IMR-90 (cell line): ENCODE measurements at regions not wholly inside any gene's neighbourhood (a gene's known extent, or its start where the extent isn't known, plus 50 kb on each side); places are given as distances from the start of the nearest gene placed in this dataset.
A peak's percentile ranks its signal among the peaks of the same experiment; 100 is the strongest.

Source experiments
- ATAC-seq: fragments of 200-7000 bp; cut with Tn5 transposase; 2 replicates; pipeline ENCODE4 v1.9.1; 2020; ENCODE audit warnings: low read depth, mild to moderate bottlenecking, moderate library complexity
- BruUV-seq: library from RNA; stranded (reverse); fragments of 400-500 nt; replicated peaks from 2 replicates; lab custom pipeline; 2021; lab: Mats Ljungman, UMichigan
- CTCF ChIA-PET: fragments of 300-600 bp; formaldehyde crosslinking; extraction: SDS; loops from one replicate; lab custom pipeline; 2021; ENCODE audit warnings: antibody characterized with exemption; lab: Yijun Ruan, JAX
- POLR2A ChIA-PET: fragments of 300-600 bp; sonication (Branson Sonifier 250); formaldehyde crosslinking; loops from one replicate; lab custom pipeline; 2022; ENCODE audit warnings: antibody characterized with exemption; ENCODE audit not compliant: unreplicated experiment; lab: Charles Lee
- DNase-seq: peaks from one replicate; pipeline ENCODE4 v3.0.0; 2013
- H2AFZ ChIP-seq: replicated peaks from 2 replicates; pipeline ENCODE3; 2013; ENCODE audit warnings: low read length, mild to moderate bottlenecking; ENCODE audit not compliant: poor library complexity
- H2AK5ac ChIP-seq: 2 replicates; pipeline ENCODE4 v1.6.1; 2013; ENCODE audit warnings: low read depth, low read length, inconsistent platforms
- H2AK9ac ChIP-seq: replicated peaks from 2 replicates; pipeline ENCODE3; 2013; ENCODE audit warnings: mild to moderate bottlenecking, low read depth, low read length, moderate library complexity; ENCODE audit not compliant: poor library complexity
- H2BK120ac ChIP-seq: 2 replicates; pipeline ENCODE4 v1.6.1; 2013; ENCODE audit warnings: low read depth, low read length, inconsistent platforms
- H2BK15ac ChIP-seq: 3 replicates; pipeline ENCODE4 v1.6.1; 2013; ENCODE audit warnings: low read depth, low read length, inconsistent platforms
- H2BK20ac ChIP-seq: 2 replicates; pipeline ENCODE4 v1.6.1; 2013; ENCODE audit warnings: low read depth, mild to moderate bottlenecking, inconsistent platforms, low read length, moderate library complexity
- H2BK5ac ChIP-seq: 2 replicates; pipeline ENCODE4 v1.6.1; 2013; ENCODE audit warnings: mild to moderate bottlenecking, low read depth, low read length, inconsistent platforms; ENCODE audit not compliant: poor library complexity, severe bottlenecking
- H3K14ac ChIP-seq: replicated peaks from 2 replicates; pipeline ENCODE4 v1.6.1; 2013; ENCODE audit warnings: low read depth, low read length, inconsistent platforms
- H3K18ac ChIP-seq: 2 replicates; pipeline ENCODE4 v1.6.1; 2013; ENCODE audit warnings: low read depth, low read length, control low read depth
- H3K23ac ChIP-seq: 2 replicates; pipeline ENCODE4 v1.6.1; 2013; ENCODE audit warnings: low read depth, low read length, inconsistent platforms
- H3K27ac ChIP-seq: 2 replicates; pipeline ENCODE4 v1.5.1; 2013; ENCODE audit warnings: mild to moderate bottlenecking, control low read depth, low read length; ENCODE audit not compliant: insufficient read depth
- H3K27me3 ChIP-seq: 2 replicates; pipeline ENCODE4 v1.6.1; 2013; ENCODE audit warnings: low read length; ENCODE audit not compliant: control insufficient read depth, insufficient read depth
- H3K36me3 ChIP-seq: 2 replicates; pipeline ENCODE4 v1.6.1; 2013; ENCODE audit warnings: low read length, mixed read lengths; ENCODE audit not compliant: control insufficient read depth, insufficient read depth
- H3K4ac ChIP-seq: 2 replicates; pipeline ENCODE4 v1.6.1; 2013; ENCODE audit warnings: low read depth, low read length, inconsistent platforms
- H3K4me1 ChIP-seq: 2 replicates; pipeline ENCODE4 v1.6.1; 2013; ENCODE audit warnings: low read length, mixed read lengths; ENCODE audit not compliant: control insufficient read depth, insufficient read depth
- H3K4me2 ChIP-seq: 2 replicates; pipeline ENCODE4 v1.6.1; 2013; ENCODE audit warnings: low read depth, mild to moderate bottlenecking, control low read depth, low read length, moderate library complexity
- H3K4me3 ChIP-seq: 2 replicates; pipeline ENCODE4 v1.5.1; 2013; ENCODE audit warnings: low read depth, mild to moderate bottlenecking, control low read depth, low read length, moderate library complexity; ENCODE audit not compliant: insufficient read depth
- H3K56ac ChIP-seq: 2 replicates; pipeline ENCODE4 v1.6.1; 2013; ENCODE audit warnings: low read length, inconsistent platforms; ENCODE audit not compliant: insufficient read depth; ENCODE audit errors: extremely low read depth
- H3K79me1 ChIP-seq, 2 experiments: 2 replicates each; pipeline ENCODE4 v1.6.1; 2013; ENCODE audit warnings: low read length in 2 of 2, inconsistent platforms in 1 of 2, low read depth in 1 of 2
- H3K9ac ChIP-seq: 2 replicates; pipeline ENCODE4 v1.6.1; 2013; ENCODE audit warnings: low read depth, low read length, control low read depth
- H3K9me1 ChIP-seq: 2 replicates; pipeline ENCODE4 v1.6.1; 2013; ENCODE audit warnings: low read length, inconsistent platforms; ENCODE audit not compliant: insufficient read depth
- H3K9me3 ChIP-seq: 2 replicates; pipeline ENCODE4 v1.6.1; 2013; ENCODE audit warnings: low read length; ENCODE audit not compliant: control insufficient read depth, insufficient read depth
- H4K20me1 ChIP-seq: 2 replicates; pipeline ENCODE4 v1.6.1; 2013; ENCODE audit warnings: low read length, inconsistent platforms; ENCODE audit not compliant: insufficient read depth
- H4K5ac ChIP-seq: 2 replicates; pipeline ENCODE4 v1.6.1; 2013; ENCODE audit warnings: mild to moderate bottlenecking, low read depth, low read length, control low read depth
- H4K8ac ChIP-seq, 2 experiments: 2 replicates each; pipeline ENCODE4 v1.6.1; 2013; ENCODE audit warnings: low read depth in 2 of 2, low read length in 2 of 2, control low read depth in 1 of 2, inconsistent platforms in 1 of 2
- H4K91ac ChIP-seq: 2 replicates; pipeline ENCODE4 v1.6.1; 2013; ENCODE audit warnings: low read depth, low read length, inconsistent platforms; ENCODE audit not compliant: insufficient read depth
- BHLHE40 ChIP-seq: fragments of 150-350 bp; IDR thresholded peaks from 2 replicates; pipeline ENCODE4 v1.6.1; 2016; ENCODE audit warnings: mild to moderate bottlenecking, low read depth, low read length
- CEBPB ChIP-seq: IDR thresholded peaks from 2 replicates; pipeline ENCODE4 v1.6.1; 2012; ENCODE audit warnings: low read depth, low read length, improper control_type of control experiment
- CHD1 ChIP-seq: IDR thresholded peaks from 2 replicates; pipeline ENCODE4 v1.6.1; 2012; ENCODE audit warnings: low read depth, low read length, improper control_type of control experiment
- MAZ ChIP-seq: IDR thresholded peaks from 2 replicates; pipeline ENCODE4 v1.6.1; 2012; ENCODE audit warnings: low read depth, mild to moderate bottlenecking, low read length, improper control_type of control experiment, moderate library complexity, borderline replicate concordance
- NFE2L2 ChIP-seq: fragments of 150-350 bp; IDR thresholded peaks from 2 replicates; pipeline ENCODE4 v1.6.1; 2016; ENCODE audit warnings: low read depth, mild to moderate bottlenecking, low read length
- RAD21 ChIP-seq: IDR thresholded peaks from 2 replicates; pipeline ENCODE4 v1.6.1; 2012; ENCODE audit warnings: low read length, improper control_type of control experiment
- RFX5 ChIP-seq: IDR thresholded peaks from 2 replicates; pipeline ENCODE4 v1.8.0; 2012; ENCODE audit warnings: low read depth, mild to moderate bottlenecking, low read length, moderate library complexity
- SMC3 ChIP-seq: fragments of 150-350 bp; IDR thresholded peaks from 2 replicates; pipeline ENCODE4 v1.6.1; 2016; ENCODE audit warnings: low read depth, mild to moderate bottlenecking, antibody characterized with exemption, low read length, moderate library complexity
- WGBS, 2 experiments: methylation state at CpG; one replicate each; pipeline versions ENCODE4 v1.1.5 to v1.1.7; 2013; ENCODE audit warnings: missing lambda C conversion rate in 2 of 2; ENCODE audit not compliant: insufficient read length in 1 of 2; ENCODE audit errors: extremely low coverage in 2 of 2; 5-methylcytosine and 5-hydroxymethylcytosine counted together
- dilution Hi-C: fragments of 300-500 bp; cut with HindIII; formaldehyde crosslinking; loops from one replicate; pipeline ENCODE4 v1.14.3; 2018; ENCODE audit warnings: low sequenced_read_pairs; ENCODE audit not compliant: unreplicated experiment
- in situ Hi-C: fragments of 300-500 bp; cut with MboI; formaldehyde crosslinking; loops from 3 replicates; pipeline ENCODE4 v1.14.3; 2019; ENCODE audit warnings: low sequenced_read_pairs, inconsistent platforms, mixed read lengths
- intact Hi-C: fragments of 100-400 bp; cut with micrococcal nuclease; formaldehyde crosslinking; loops from 2 replicates; pipeline ENCODE4 v1.10.0; 2022
- TF ChIP-seq, protein P1 (sequence below): fragments of 150-350 bp; IDR thresholded peaks from 2 replicates; pipeline ENCODE4 v1.6.1; 2016; ENCODE audit warnings: low read depth, mild to moderate bottlenecking, low read length, moderate library complexity, borderline replicate concordance

DNA sequence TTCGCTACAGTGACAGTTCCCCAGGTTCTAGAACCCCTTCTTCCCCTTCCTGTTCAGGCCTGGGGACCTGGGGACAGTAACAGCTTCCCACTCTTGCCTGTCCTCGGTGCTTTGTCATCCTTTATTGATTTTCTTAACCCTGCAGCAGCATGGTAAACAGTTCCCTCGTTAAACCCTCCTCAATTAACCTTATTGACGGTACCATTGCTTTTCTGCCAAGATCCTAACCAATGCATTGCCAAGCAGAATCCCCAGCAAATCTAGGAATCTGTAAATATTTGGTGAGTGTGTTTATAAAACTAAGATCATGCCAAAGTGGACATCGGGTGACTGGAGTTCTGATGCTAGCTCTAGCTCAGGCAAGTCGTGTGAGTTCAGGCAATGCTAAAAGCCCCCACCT, 99.6 kb upstream of the KAZN start:
- in situ Hi-C loops (no loop called here), intact Hi-C loops (no loop called here), dilution Hi-C loops (no loop called here)
- no peak overlapping the region for H4K8ac ChIP-seq
- H3K9me1 ChIP-seq = no peaks in the 10 kb centered on the region
- H2BK120ac ChIP-seq = no peak overlapping the region
- peak overlapping the region; percentile 20; the same call in 1 of the 2 replicates for H4K5ac ChIP-seq
- H3K23ac ChIP-seq = no peak overlapping the region
- H2AK9ac ChIP-seq = no peak overlapping the region
- no peak overlapping the region; the same call in 1 of the 2 replicates for H3K18ac ChIP-seq
- H3K56ac ChIP-seq = no peak overlapping the region
- no CpG with 5 or more reads among the region's 6 CpGs for WGBS, 2 experiments
- ChIA-PET POLR2A (no interaction called here), CTCF (no interaction called here)
- DNase-seq = no peak
- no peak overlapping the region for H2BK5ac ChIP-seq
- no peaks in the 10 kb centered on the region for H3K79me1 ChIP-seq
- H3K4me1 ChIP-seq = peaks cover 9% of the 10 kb centered on the region; the same call in 1 of the 2 replicates
- no peak overlapping the region for H3K4me3 ChIP-seq
- H3K36me3 ChIP-seq = no peaks in the 10 kb centered on the region
- H3K9ac ChIP-seq = no peak overlapping the region
- no peak overlapping the region for H2BK20ac ChIP-seq
- H3K14ac ChIP-seq = no peak overlapping the region
- H2AK5ac ChIP-seq = no peak overlapping the region
- no peaks in the 10 kb centered on the region for H4K20me1 ChIP-seq
- ATAC-seq = peak; percentile 42; the same call in 1 of the 2 replicates
- H3K27ac ChIP-seq = peak overlapping the region; percentile 23; the same call in 1 of the 2 replicates
- H2AFZ ChIP-seq = no peak overlapping the region
- H4K91ac ChIP-seq = no peak overlapping the region
- H2BK15ac ChIP-seq = no peak overlapping the region
- H3K4ac ChIP-seq = no peak overlapping the region
- no TSS peak for BruUV-seq
- peak overlapping the region; percentile 29; the same call in 1 of the 2 replicates for H3K4me2 ChIP-seq
- H3K27me3 ChIP-seq = no peaks in the 10 kb centered on the region; the same call in 1 of the 2 replicates
- no peaks in the 10 kb centered on the region for H3K9me3 ChIP-seq
- TF ChIP-seq BHLHE40 = no peak
- no peak for TF ChIP-seq RFX5
- TF ChIP-seq CHD1 = no peak
- no peak for TF ChIP-seq SMC3
- TF ChIP-seq, protein P1, sequence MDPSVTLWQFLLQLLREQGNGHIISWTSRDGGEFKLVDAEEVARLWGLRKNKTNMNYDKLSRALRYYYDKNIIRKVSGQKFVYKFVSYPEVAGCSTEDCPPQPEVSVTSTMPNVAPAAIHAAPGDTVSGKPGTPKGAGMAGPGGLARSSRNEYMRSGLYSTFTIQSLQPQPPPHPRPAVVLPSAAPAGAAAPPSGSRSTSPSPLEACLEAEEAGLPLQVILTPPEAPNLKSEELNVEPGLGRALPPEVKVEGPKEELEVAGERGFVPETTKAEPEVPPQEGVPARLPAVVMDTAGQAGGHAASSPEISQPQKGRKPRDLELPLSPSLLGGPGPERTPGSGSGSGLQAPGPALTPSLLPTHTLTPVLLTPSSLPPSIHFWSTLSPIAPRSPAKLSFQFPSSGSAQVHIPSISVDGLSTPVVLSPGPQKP = no peak
- TF ChIP-seq CEBPB = no peak
- TF ChIP-seq NFE2L2 = no peak
- no peak for TF ChIP-seq MAZ
- TF ChIP-seq RAD21 = no peak
